ENCODE measurements at regions not wholly inside any gene's neighbourhood (a gene's known extent, or its start where the extent isn't known, plus 50 kb on each side); places are given as distances from the start of the nearest gene placed in this dataset.
"Not testable (repeated sequence)": the region's sequence is repeated elsewhere in the genome, so short reads cannot be mapped to it uniquely, and the experiment has no call there.

GRCh38 chr7:114084472-114085312 lies 165.9 kb upstream of the PPP1R3A start:
- no peak for FAIRE-seq
- DNase-seq (ENCODE audit: low spot score): peak; percentile 40

- DNase-seq (ENCODE audit: low spot score): no peak
- FAIRE-seq: no peak
Observed at GRCh38 chr7:114084002-114084471, 165.2 kb upstream of the PPP1R3A start.

- DNase-seq (ENCODE audit: low spot score): no peak
- FAIRE-seq: no peak
Observed at GRCh38 chr7:114083166-114084001, 164.6 kb upstream of the PPP1R3A start.

GRCh38 chr7:114082642-114083165 lies 163.9 kb upstream of the PPP1R3A start:
- DNase-seq (ENCODE audit: low spot score): no peak
- no peak for FAIRE-seq

- FAIRE-seq: peak; percentile 94
- peak; percentile 67 for DNase-seq (ENCODE audit: low spot score)
Observed at GRCh38 chr7:114081606-114082425, 163.0 kb upstream of the PPP1R3A start.

GRCh38 chr7:114077158-114077524 lies 158.3 kb upstream of the PPP1R3A start:
- not testable (repeated sequence) for FAIRE-seq

GRCh38 chr7:114076392-114077157 lies 157.8 kb upstream of the PPP1R3A start:
- FAIRE-seq; DNase-seq (ENCODE audit: low spot score): not testable (repeated sequence)

More at GRCh38 chr7:114077158-114077524, 158.3 kb upstream of the PPP1R3A start:
- not testable (repeated sequence) for DNase-seq (ENCODE audit: low spot score)

GRCh38 chr7:114073701-114074100 lies 154.9 kb upstream of the PPP1R3A start:
- FAIRE-seq (no peak), DNase-seq (ENCODE audit: low spot score) (no peak)

GRCh38 chr7:114070246-114070645 lies 151.4 kb upstream of the PPP1R3A start:
- FAIRE-seq (no peak), DNase-seq (ENCODE audit: low spot score) (no peak)

GRCh38 chr7:114062810-114063209 lies 144.0 kb upstream of the PPP1R3A start:
- DNase-seq (ENCODE audit: low spot score) (no peak), FAIRE-seq (no peak)

- DNase-seq (ENCODE audit: low spot score): no peak
- no peak for FAIRE-seq
Observed at GRCh38 chr7:114051871-114052331, 133.1 kb upstream of the PPP1R3A start.

GRCh38 chr7:114050571-114050970 lies 131.8 kb upstream of the PPP1R3A start:
- DNase-seq (ENCODE audit: low spot score) (no peak), FAIRE-seq (no peak)

- no peak for FAIRE-seq
- DNase-seq (ENCODE audit: low spot score): peak; percentile 68
Observed at GRCh38 chr7:114048386-114049235, 129.8 kb upstream of the PPP1R3A start.

GRCh38 chr7:114047889-114048288 lies 129.1 kb upstream of the PPP1R3A start:
- peak; percentile 58 for DNase-seq (ENCODE audit: low spot score)
- FAIRE-seq: peak; percentile 89

- DNase-seq (ENCODE audit: low spot score) (no peak), FAIRE-seq (no peak)
Observed at GRCh38 chr7:114033475-114033874, 114.7 kb upstream of the PPP1R3A start.

- peak; percentile 91 for FAIRE-seq
- peak; percentile 56 for DNase-seq (ENCODE audit: low spot score)
Observed at GRCh38 chr7:114026486-114027089, 107.8 kb upstream of the PPP1R3A start.

- no peak for FAIRE-seq
- DNase-seq (ENCODE audit: low spot score): no peak
Observed at GRCh38 chr7:114021135-114021534, 102.3 kb upstream of the PPP1R3A start.

GRCh38 chr7:114008696-114009095 lies 89.9 kb upstream of the PPP1R3A start:
- DNase-seq (ENCODE audit: low spot score) (no peak), FAIRE-seq (no peak)

GRCh38 chr7:114007386-114007785 lies 88.6 kb upstream of the PPP1R3A start:
- no peak for DNase-seq (ENCODE audit: low spot score)
- FAIRE-seq: no peak
